Activated T-helper 2 cell treated with anti-CD3 and anti-CD28 coated beads, Interferon-gamma antibody, Interleukin-2, Interleukin-4, amounts not matched to agents 10 μg/mL and 5 μg/mL and 100 μg/mL, durations not matched to agents 14 hours and 24 hours and 36 hours (primary cell): ENCODE measurements at regions not wholly inside any gene's neighbourhood (a gene's known extent, or its start where the extent isn't known, plus 50 kb on each side); places are given as distances from the start of the nearest gene placed in this dataset.
"Not testable (repeated sequence)": the region's sequence is repeated elsewhere in the genome, so short reads cannot be mapped to it uniquely, and the experiment has no call there.

Source experiments
- DNase-seq: peaks from one replicate; pipeline ENCODE4 v3.0.0; 2021; ENCODE audit warnings: low spot score
- H3K27ac Mint-ChIP-seq: one replicate; pipeline ENCODE4 v1.8.0; 2021; ENCODE audit warnings: mixed read lengths
- H3K27me3 Mint-ChIP-seq: one replicate; pipeline ENCODE4 v1.8.0; 2021; ENCODE audit warnings: low read depth, mixed read lengths
- H3K36me3 Mint-ChIP-seq: one replicate; pipeline ENCODE4 v1.8.0; 2021; ENCODE audit warnings: low read depth, mixed read lengths
- H3K4me1 Mint-ChIP-seq: one replicate; pipeline ENCODE4 v1.8.0; 2021; ENCODE audit warnings: low read depth, mixed read lengths
- H3K4me3 Mint-ChIP-seq: one replicate; pipeline ENCODE4 v1.8.0; 2021; ENCODE audit warnings: low read depth, mild to moderate bottlenecking, moderate library complexity, mixed read lengths
- H3K9me3 Mint-ChIP-seq: one replicate; pipeline ENCODE4 v1.8.0; 2021; ENCODE audit warnings: mixed read lengths
- intact Hi-C: fragments of 100-400 bp; cut with micrococcal nuclease; formaldehyde crosslinking; loops from one replicate; pipeline ENCODE4 v1.15.1; 2023

GRCh38 chr16:11410376-11411058 is 65.3 kb downstream of the RMI2 start:
- no peak overlapping the region for H3K27ac Mint-ChIP-seq
- no peak for DNase-seq
- no peaks in the 10 kb centered on the region for H3K36me3 Mint-ChIP-seq
- intact Hi-C loops = no loop called here
- H3K27me3 Mint-ChIP-seq = peaks cover 3% of the 10 kb centered on the region
- H3K9me3 Mint-ChIP-seq = no peaks in the 10 kb centered on the region
- peaks cover 3% of the 10 kb centered on the region for H3K4me1 Mint-ChIP-seq
- H3K4me3 Mint-ChIP-seq = no peak overlapping the region

GRCh38 chr16:11411059-11411550 is 65.8 kb downstream of the RMI2 start:
- Mint-ChIP-seq H3K4me1 (peaks cover 3% of the 10 kb centered on the region), H3K9me3 (no peaks in the 10 kb centered on the region), H3K27ac (no peak overlapping the region), H3K36me3 (no peaks in the 10 kb centered on the region), H3K27me3 (peaks cover 3% of the 10 kb centered on the region), H3K4me3 (no peak overlapping the region)
- DNase-seq = no peak
- intact Hi-C loops = no loop called here

- no peak overlapping the region for H3K27ac Mint-ChIP-seq
Observed at GRCh38 chr16:11412175-11412904, 67.1 kb downstream of the RMI2 start.

GRCh38 chr16:11412965-11413887 is 68.0 kb downstream of the RMI2 start:
- Mint-ChIP-seq H3K27me3 (no peaks in the 10 kb centered on the region), H3K36me3 (no peaks in the 10 kb centered on the region), H3K9me3 (no peaks in the 10 kb centered on the region), H3K27ac (no peak overlapping the region), H3K4me3 (no peak overlapping the region), H3K4me1 (no peaks in the 10 kb centered on the region)
- DNase-seq = no peak
- intact Hi-C loops = no loop called here

More at GRCh38 chr16:11412175-11412904, 67.1 kb downstream of the RMI2 start:
- no peak for DNase-seq
- peaks cover under 1% of the 10 kb centered on the region for H3K4me1 Mint-ChIP-seq
- intact Hi-C loops = no loop called here
- peaks cover 3% of the 10 kb centered on the region for H3K27me3 Mint-ChIP-seq
- H3K36me3 Mint-ChIP-seq = no peaks in the 10 kb centered on the region
- H3K4me3 Mint-ChIP-seq = no peak overlapping the region
- H3K9me3 Mint-ChIP-seq = no peaks in the 10 kb centered on the region

GRCh38 chr16:11413907-11414595 is 68.8 kb downstream of the RMI2 start:
- Mint-ChIP-seq H3K9me3 (no peaks in the 10 kb centered on the region), H3K27ac (no peak overlapping the region), H3K4me1 (no peaks in the 10 kb centered on the region), H3K36me3 (no peaks in the 10 kb centered on the region), H3K4me3 (no peak overlapping the region), H3K27me3 (no peaks in the 10 kb centered on the region)
- intact Hi-C loops = no loop called here
- no peak for DNase-seq

- Mint-ChIP-seq H3K36me3 (no peaks in the 10 kb centered on the region), H3K27ac (no peak overlapping the region)
Observed at GRCh38 chr16:11414815-11415775, 69.8 kb downstream of the RMI2 start.

GRCh38 chr16:11416228-11417001 is 71.2 kb downstream of the RMI2 start:
- no peaks in the 10 kb centered on the region for H3K27me3 Mint-ChIP-seq
- DNase-seq = no peak
- no peaks in the 10 kb centered on the region for H3K9me3 Mint-ChIP-seq
- no peak overlapping the region for H3K27ac Mint-ChIP-seq
- intact Hi-C loops = no loop called here
- no peaks in the 10 kb centered on the region for H3K36me3 Mint-ChIP-seq
- H3K4me1 Mint-ChIP-seq = no peaks in the 10 kb centered on the region
- H3K4me3 Mint-ChIP-seq = no peak overlapping the region

More at GRCh38 chr16:11414815-11415775, 69.8 kb downstream of the RMI2 start:
- DNase-seq = no peak
- Mint-ChIP-seq H3K4me3 (no peak overlapping the region), H3K27me3 (no peaks in the 10 kb centered on the region), H3K4me1 (no peaks in the 10 kb centered on the region), H3K9me3 (no peaks in the 10 kb centered on the region)
- intact Hi-C loops = no loop called here

GRCh38 chr16:11417487-11417886 is 72.2 kb downstream of the RMI2 start:
- Mint-ChIP-seq H3K4me1 (peaks cover 1% of the 10 kb centered on the region), H3K9me3 (no peaks in the 10 kb centered on the region), H3K27ac (no peak overlapping the region), H3K4me3 (no peak overlapping the region), H3K36me3 (no peaks in the 10 kb centered on the region), H3K27me3 (no peaks in the 10 kb centered on the region)
- intact Hi-C loops = no loop called here
- DNase-seq = no peak

- intact Hi-C loops = no loop called here
- DNase-seq = no peak
- Mint-ChIP-seq H3K36me3 (no peaks in the 10 kb centered on the region), H3K4me1 (peaks cover 3% of the 10 kb centered on the region), H3K9me3 (no peaks in the 10 kb centered on the region), H3K27ac (no peak overlapping the region), H3K4me3 (no peak overlapping the region), H3K27me3 (no peaks in the 10 kb centered on the region)
Observed at GRCh38 chr16:11418506-11418905, 73.2 kb downstream of the RMI2 start.

GRCh38 chr16:11420067-11420466 is 74.8 kb downstream of the RMI2 start:
- H3K27ac Mint-ChIP-seq, H3K36me3 Mint-ChIP-seq, H3K9me3 Mint-ChIP-seq, DNase-seq, H3K27me3 Mint-ChIP-seq, intact Hi-C loops, H3K4me3 Mint-ChIP-seq, H3K4me1 Mint-ChIP-seq: not testable (repeated sequence)

GRCh38 chr16:11420895-11421294 is 75.6 kb downstream of the RMI2 start:
- no peaks in the 10 kb centered on the region for H3K27me3 Mint-ChIP-seq
- H3K4me3 Mint-ChIP-seq = no peak overlapping the region
- no peak for DNase-seq
- H3K9me3 Mint-ChIP-seq = no peaks in the 10 kb centered on the region
- no peak overlapping the region for H3K27ac Mint-ChIP-seq
- peaks cover 3% of the 10 kb centered on the region for H3K4me1 Mint-ChIP-seq
- intact Hi-C loops = no loop called here
- no peaks in the 10 kb centered on the region for H3K36me3 Mint-ChIP-seq
